DND-41 (cell line): ENCODE measurements at regions not wholly inside any gene's neighbourhood (a gene's known extent, or its start where the extent isn't known, plus 50 kb on each side); places are given as distances from the start of the nearest gene placed in this dataset.

Experiments used
- ATAC-seq: fragments of 200-7000 bp; cut with Tn5 transposase; 3 replicates; pipeline ENCODE4 v1.9.1; 2021; ENCODE audit warnings: low read depth; ENCODE audit not compliant: insufficient read depth
- DNase-seq: peaks from one replicate; pipeline ENCODE4 v3.0.0-alpha.2; 2020
- H2AFZ ChIP-seq: 2 replicates; pipeline ENCODE4 v1.6.0; 2012; ENCODE audit warnings: low read depth, low read length
- H3K27ac ChIP-seq: 2 replicates; pipeline ENCODE4 v1.5.1; 2012; ENCODE audit warnings: low read length, inconsistent platforms
- H3K27me3 ChIP-seq: fragments of 200-600 bp; sonication (generic); 2 replicates; pipeline ENCODE4 v1.6.0; 2012; ENCODE audit warnings: low read length, mild to moderate bottlenecking, inconsistent platforms; ENCODE audit not compliant: insufficient read depth, poor library complexity
- H3K36me3 ChIP-seq: 2 replicates; pipeline ENCODE4 v1.5.1; 2012; ENCODE audit warnings: low read length, inconsistent platforms; ENCODE audit not compliant: insufficient read depth
- H3K4me1 ChIP-seq: 2 replicates; pipeline ENCODE4 v1.5.1; 2012; ENCODE audit warnings: mild to moderate bottlenecking, low read length; ENCODE audit not compliant: insufficient read depth
- H3K4me2 ChIP-seq: 2 replicates; pipeline ENCODE4 v1.6.0; 2012; ENCODE audit warnings: mild to moderate bottlenecking, moderate library complexity, low read length, inconsistent platforms; ENCODE audit not compliant: insufficient read depth
- H3K4me3 ChIP-seq, 2 experiments: fragments of 200-600 bp in 1 of 2; shearing (Covaris generic) in 1 of 2; 2 replicates each; pipeline ENCODE4 v1.5.1; 2012 to 2016; ENCODE audit warnings: inconsistent platforms in 2 of 2, low read length in 2 of 2, mild to moderate bottlenecking in 2 of 2, low read depth in 1 of 2, moderate library complexity in 1 of 2
- H3K79me2 ChIP-seq: 2 replicates; pipeline ENCODE4 v1.6.0; 2012; ENCODE audit warnings: low read length, inconsistent platforms; ENCODE audit not compliant: insufficient read depth
- H3K9ac ChIP-seq: 2 replicates; pipeline ENCODE4 v1.6.0; 2012; ENCODE audit warnings: low read depth, mild to moderate bottlenecking, inconsistent platforms, low read length, moderate library complexity
- H3K9me3 ChIP-seq: 2 replicates; pipeline ENCODE4 v1.5.1; 2012; ENCODE audit warnings: low read length, moderate library complexity, mild to moderate bottlenecking, inconsistent platforms; ENCODE audit not compliant: insufficient read depth, severe bottlenecking
- H4K20me1 ChIP-seq: 2 replicates; pipeline ENCODE4 v1.6.0; 2012; ENCODE audit warnings: low read length; ENCODE audit not compliant: insufficient read depth
- CTCF ChIP-seq: IDR thresholded peaks from 2 replicates; pipeline ENCODE4 v1.5.1; 2012; ENCODE audit warnings: borderline replicate concordance, low read length, moderate library complexity, mild to moderate bottlenecking; ENCODE audit not compliant: poor library complexity, severe bottlenecking; ENCODE audit errors: extremely low read depth
- EZH2 ChIP-seq: IDR thresholded peaks from 3 replicates; pipeline ENCODE4 v1.6.1; 2012; ENCODE audit warnings: borderline replicate concordance, low read depth, mild to moderate bottlenecking, moderate library complexity, low read length, inconsistent platforms; ENCODE audit not compliant: severe bottlenecking

GRCh38 chr2:120787822-120788700, 52.4 kb downstream of the GLI2 start:
- TF ChIP-seq EZH2 = no peak
- TF ChIP-seq CTCF = no peak

DNA sequence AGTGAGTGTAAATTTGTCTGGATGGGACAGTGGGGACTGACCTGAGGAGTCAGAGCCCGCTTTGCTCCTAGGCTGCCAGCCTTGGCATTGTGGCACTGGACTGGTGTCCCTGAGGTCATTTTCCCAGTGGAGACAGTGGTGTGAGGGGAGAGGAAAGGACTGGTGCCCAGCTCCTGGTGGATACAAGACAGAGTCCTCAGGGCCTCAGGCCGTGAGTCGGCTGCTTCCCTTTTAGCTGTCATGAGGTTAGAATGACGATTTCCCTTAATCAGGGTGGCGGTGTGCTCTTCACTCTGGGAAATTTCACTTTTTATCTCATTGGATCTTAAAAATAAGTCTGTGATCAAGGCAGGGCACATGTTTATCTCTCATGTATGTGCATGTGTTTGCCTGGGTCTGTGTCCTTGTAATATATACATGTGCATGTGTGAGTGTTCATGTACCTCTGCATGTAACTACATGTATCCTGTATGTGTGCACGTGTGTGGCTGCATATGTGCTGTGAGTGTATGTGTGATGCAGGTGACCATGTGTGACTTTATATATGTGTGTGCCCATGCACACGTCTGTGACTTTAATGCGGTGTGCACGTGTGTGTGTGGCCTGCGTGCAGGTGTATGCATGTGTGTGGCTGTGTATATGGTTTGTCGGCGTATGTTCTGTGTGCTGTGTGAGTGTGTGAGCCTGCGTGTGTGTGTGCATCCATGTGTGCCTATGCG, 55.7 kb downstream of the GLI2 start:
- peaks cover 4% of the 10 kb centered on the region; the same call in 1 of the 2 replicates for H4K20me1 ChIP-seq
- peaks cover 6% of the 10 kb centered on the region for H3K27me3 ChIP-seq
- DNase-seq (no peak), ATAC-seq (no peak)
- H3K9me3 ChIP-seq = no peaks in the 10 kb centered on the region
- no peaks in the 10 kb centered on the region for H3K4me1 ChIP-seq
- no peak overlapping the region for H3K27ac ChIP-seq
- no peak overlapping the region for H3K4me2 ChIP-seq
- H3K4me3 ChIP-seq = no peak overlapping the region
- no peak for TF ChIP-seq EZH2
- TF ChIP-seq CTCF = no peak
- H3K9ac ChIP-seq = no peak overlapping the region
- H3K36me3 ChIP-seq = no peaks in the 10 kb centered on the region
- no peaks in the 10 kb centered on the region for H3K79me2 ChIP-seq
- no peak overlapping the region for H2AFZ ChIP-seq

More at GRCh38 chr2:120787822-120788700, 52.4 kb downstream of the GLI2 start:
- Histone ChIP-seq H3K4me1 (no peaks in the 10 kb centered on the region), H3K9ac (no peak overlapping the region), H2AFZ (no peak overlapping the region), H3K79me2 (no peaks in the 10 kb centered on the region), H3K4me2 (no peak overlapping the region), H3K9me3 (no peaks in the 10 kb centered on the region), H4K20me1 (peaks cover 4% of the 10 kb centered on the region; the same call in 1 of the 2 replicates), H3K27ac (no peak overlapping the region), H3K36me3 (no peaks in the 10 kb centered on the region), H3K4me3 (no peak overlapping the region), H3K27me3 (no peaks in the 10 kb centered on the region)
- DNase-seq (no peak), ATAC-seq (no peak)

DNA sequence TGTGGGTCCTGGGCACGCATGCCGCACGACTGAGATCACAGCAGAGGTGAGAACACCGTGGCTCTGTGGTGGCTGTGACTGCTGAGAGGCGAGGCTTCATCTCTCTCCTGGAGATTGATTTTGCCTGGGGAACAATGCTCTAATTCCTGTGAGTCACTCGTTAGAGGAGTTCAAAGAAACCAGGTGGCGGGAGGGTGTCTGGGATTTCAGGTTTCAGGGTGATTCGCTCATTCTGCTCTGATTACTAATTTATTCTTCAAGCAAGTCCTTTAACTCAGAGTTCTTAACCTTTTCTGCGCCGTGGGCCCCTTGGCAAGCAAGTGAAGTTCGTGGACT, 56.3 kb downstream of the GLI2 start:
- Histone ChIP-seq H3K4me2 (no peak overlapping the region), H3K79me2 (no peaks in the 10 kb centered on the region), H3K27me3 (peaks cover 6% of the 10 kb centered on the region), H2AFZ (no peak overlapping the region), H3K9ac (no peak overlapping the region), H3K4me1 (no peaks in the 10 kb centered on the region), H3K9me3 (no peaks in the 10 kb centered on the region), H3K27ac (no peak overlapping the region), H3K4me3 (no peak overlapping the region), H3K36me3 (no peaks in the 10 kb centered on the region), H4K20me1 (peaks cover 4% of the 10 kb centered on the region; the same call in 1 of the 2 replicates)
- TF ChIP-seq CTCF (no peak), EZH2 (no peak)
- DNase-seq (no peak), ATAC-seq (no peak)
